Endothelial cell of umbilical vein (primary cell): ENCODE measurements at regions not wholly inside any gene's neighbourhood (a gene's known extent, or its start where the extent isn't known, plus 50 kb on each side); places are given as distances from the start of the nearest gene placed in this dataset.

Source experiments
- BruUV-seq: library from RNA; stranded (reverse); fragments of 400-500 nt; replicated peaks from 2 replicates; lab custom pipeline; 2021; lab: Mats Ljungman, UMichigan
- CTCF ChIA-PET: fragments of 300-600, 350-600 bp; sonication (Branson Sonifier 250); formaldehyde crosslinking; loops from one replicate; lab custom pipeline; 2021; ENCODE audit warnings: antibody characterized with exemption, inconsistent platforms; lab: Charles Lee
- POLR2A ChIA-PET: fragments of 300-600, 350-600 bp; sonication (Branson Sonifier 250); formaldehyde crosslinking; loops from one replicate; lab custom pipeline; 2021; ENCODE audit warnings: antibody characterized with exemption, inconsistent platforms; lab: Charles Lee
- DNase-seq: peaks from one replicate; pipeline ENCODE4 v3.0.0-alpha.2; 2011; ENCODE audit warnings: low read depth, low spot score
- FAIRE-seq: peaks from 2 replicates; lab custom pipeline; 2011; peaks lifted over from hg19 to GRCh38; lab: Jason Lieb, UNC
- H2AFZ ChIP-seq: 2 replicates; pipeline ENCODE4 v1.6.0; 2012; ENCODE audit warnings: low read depth, low read length, control low read depth, inconsistent platforms
- H3K27ac ChIP-seq: 2 replicates; pipeline ENCODE4 v1.5.1; 2011; ENCODE audit warnings: low read depth, mild to moderate bottlenecking, control low read depth, low read length, moderate library complexity; ENCODE audit not compliant: insufficient read depth
- H3K27me3 ChIP-seq, 2 experiments: 2 replicates each; pipeline versions ENCODE4 v1.6.0 to v1.6.1; 2011; ENCODE audit warnings: low read length in 2 of 2, mixed read lengths in 1 of 2; ENCODE audit not compliant: control insufficient read depth in 2 of 2, insufficient read depth in 2 of 2
- H3K36me3 ChIP-seq, 2 experiments: 2 replicates in 1 of 2; 3 replicates in 1 of 2; pipeline ENCODE4 v1.5.1; 2011; ENCODE audit warnings: low read length in 2 of 2, mild to moderate bottlenecking in 1 of 2, moderate library complexity in 1 of 2; ENCODE audit not compliant: control insufficient read depth in 2 of 2, insufficient read depth in 2 of 2; ENCODE audit errors: extremely low read depth in 1 of 2
- H3K4me1 ChIP-seq: 3 replicates; pipeline ENCODE4 v1.5.1; 2011; ENCODE audit warnings: mild to moderate bottlenecking, low read length; ENCODE audit not compliant: control insufficient read depth, insufficient read depth; ENCODE audit errors: extremely low read depth
- H3K4me2 ChIP-seq: 2 replicates; pipeline ENCODE4 v1.6.1; 2011; ENCODE audit warnings: low read length, control low read depth, mixed read lengths; ENCODE audit not compliant: insufficient read depth
- H3K4me3 ChIP-seq, 3 experiments: fragments of 200-600 bp in 1 of 3; sonication (generic), shearing (Covaris generic) in 1 of 3; replicated peaks in 1 of 3; 2 replicates each; pipeline ENCODE4 v1.5.1; 2011 to 2016; ENCODE audit warnings: control low read depth in 3 of 3, low read length in 3 of 3, mild to moderate bottlenecking in 2 of 3, inconsistent platforms in 1 of 3, low read depth in 1 of 3, moderate library complexity in 1 of 3; ENCODE audit not compliant: insufficient read depth in 1 of 3
- H3K79me2 ChIP-seq: 2 replicates; pipeline ENCODE4 v1.6.0; 2012; ENCODE audit warnings: low read length, inconsistent platforms; ENCODE audit not compliant: control insufficient read depth, insufficient read depth
- H3K9ac ChIP-seq: replicated peaks from 2 replicates; pipeline ENCODE3; 2011; ENCODE audit warnings: low read length, control low read depth; ENCODE audit not compliant: insufficient read depth; ENCODE audit errors: extremely low read depth
- H3K9me1 ChIP-seq: replicated peaks from 3 replicates; pipeline ENCODE4 v1.6.0; 2011; ENCODE audit warnings: mild to moderate bottlenecking, low read length; ENCODE audit not compliant: control insufficient read depth, insufficient read depth; ENCODE audit errors: extremely low read depth
- H3K9me3 ChIP-seq: replicated peaks from 2 replicates; pipeline ENCODE4 v1.5.1; 2012; ENCODE audit warnings: low read length, inconsistent platforms; ENCODE audit not compliant: control insufficient read depth, insufficient read depth
- H4K20me1 ChIP-seq: replicated peaks from 2 replicates; pipeline ENCODE3; 2011; ENCODE audit warnings: mild to moderate bottlenecking, low read length; ENCODE audit not compliant: control insufficient read depth, insufficient read depth; ENCODE audit errors: extremely low read depth
- CTCF ChIP-seq, 2 donors: IDR thresholded peaks; 1 replicate in 1 of 2; 2 replicates in 1 of 2; pipeline ENCODE4 v1.5.1; 2011; ENCODE audit warnings: low read length in 2 of 2, mild to moderate bottlenecking in 2 of 2, moderate library complexity in 2 of 2, control low read depth in 1 of 2, inconsistent platforms in 1 of 2, low read depth in 1 of 2; ENCODE audit not compliant: insufficient read depth in 1 of 2; ENCODE audit errors: extremely low read depth in 1 of 2
- EZH2 ChIP-seq: IDR thresholded peaks from 2 replicates; pipeline ENCODE4 v1.6.1; 2012; ENCODE audit warnings: borderline replicate concordance, low read depth, mild to moderate bottlenecking, moderate library complexity, low read length, inconsistent platforms; ENCODE audit not compliant: severe bottlenecking
- FOS ChIP-seq: IDR thresholded peaks from 2 replicates; pipeline ENCODE4 v1.6.1; 2011; ENCODE audit warnings: mild to moderate bottlenecking, low read length, moderate library complexity, borderline replicate concordance; ENCODE audit not compliant: insufficient read depth
- GATA2 ChIP-seq: IDR thresholded peaks from 2 replicates; pipeline ENCODE4 v1.7.0; 2011; ENCODE audit warnings: low read depth, mild to moderate bottlenecking, moderate library complexity, mixed read lengths, low read length; ENCODE audit not compliant: insufficient read length, insufficient read depth
- JUN ChIP-seq: IDR thresholded peaks from 2 replicates; pipeline ENCODE4 v1.6.1; 2011; ENCODE audit warnings: borderline replicate concordance, low read depth; ENCODE audit not compliant: insufficient read length, insufficient read depth
- MYC ChIP-seq: IDR thresholded peaks from one replicate; pipeline ENCODE4 v1.6.1; 2011; ENCODE audit warnings: mild to moderate bottlenecking, low read depth, low read length
- POLR2AphosphoS5 ChIP-seq: IDR thresholded peaks from 2 replicates; pipeline ENCODE4 v1.6.1; 2012; ENCODE audit warnings: low read depth, mild to moderate bottlenecking, control low read depth, low read length, moderate library complexity; ENCODE audit not compliant: insufficient read depth
- dilution Hi-C: fragments of 300-500 bp; cut with MboI; formaldehyde crosslinking; loops from one replicate; pipeline ENCODE4 v1.15.0; 2019; ENCODE audit warnings: low sequenced_read_pairs; ENCODE audit not compliant: extremely low pct_ligation_motif_present
- intact Hi-C: fragments of 100-400 bp; cut with micrococcal nuclease; formaldehyde crosslinking; loops from one replicate; pipeline ENCODE4 v1.10.0; 2022
- TF ChIP-seq, protein P1 (sequence below): IDR thresholded peaks from 2 replicates; pipeline ENCODE4 v1.6.1; 2011; ENCODE audit not compliant: insufficient read depth, insufficient read length

DNA sequence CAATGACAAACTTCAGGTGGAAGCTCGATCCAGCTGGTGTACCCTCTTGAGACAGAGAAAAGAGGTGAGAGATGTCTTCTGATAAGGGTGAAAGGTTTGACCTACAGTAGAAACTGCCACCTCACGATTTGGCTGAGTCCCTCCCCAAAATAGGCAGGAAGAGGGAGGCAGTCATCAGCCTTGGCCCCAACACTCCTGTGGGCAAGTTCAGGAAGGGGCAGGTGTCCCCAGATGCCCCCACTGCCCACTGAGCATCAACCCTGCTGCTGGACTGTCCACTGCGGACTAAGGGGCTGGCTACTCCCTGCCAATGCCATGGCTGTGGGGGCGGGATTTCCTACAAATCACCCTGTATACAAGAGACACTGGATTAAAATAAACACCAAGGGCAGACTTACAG, 441.4 kb downstream of the BUD13 start:
- BruUV-seq: no TSS peak
- Histone ChIP-seq H3K79me2 (no peaks in the 10 kb centered on the region), H3K27me3 (no peaks in the 10 kb centered on the region), H3K4me2 (no peak overlapping the region), H3K36me3 (no peaks in the 10 kb centered on the region), H3K27ac (no peak overlapping the region), H2AFZ (no peak overlapping the region), H4K20me1 (no peaks in the 10 kb centered on the region), H3K9me3 (no peaks in the 10 kb centered on the region), H3K4me3 (no peak overlapping the region), H3K9ac (no peak overlapping the region), H3K4me1 (no peaks in the 10 kb centered on the region), H3K9me1 (no peaks in the 10 kb centered on the region)
- ChIA-PET CTCF (no interaction called here), POLR2A (no interaction called here)
- FAIRE-seq: no peak
- no peak for DNase-seq
- TF ChIP-seq FOS (no peak), POLR2AphosphoS5 (no peak), EZH2 (no peak), MYC (no peak), JUN (no peak), CTCF (IDR thresholded peaks at IDR 0.05; ENCODE audit: extremely low read depth in 1 of 2, insufficient read depth in 1 of 2, low read depth in 1 of 2, low read length in 2 of 2) (no peak), GATA2 (no peak)
- TF ChIP-seq, protein P1, sequence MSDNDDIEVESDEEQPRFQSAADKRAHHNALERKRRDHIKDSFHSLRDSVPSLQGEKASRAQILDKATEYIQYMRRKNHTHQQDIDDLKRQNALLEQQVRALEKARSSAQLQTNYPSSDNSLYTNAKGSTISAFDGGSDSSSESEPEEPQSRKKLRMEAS: no peak
- dilution Hi-C loops (no loop called here), intact Hi-C loops (no loop called here)
